Stimulated activated memory B cell treated with anti-CD40 and anti-IgM and Interleukin-4, amounts not matched to agents 10 μg/mL and 1 μg/mL and 100 μg/mL, for 72 hours (primary cell): ENCODE measurements at regions not wholly inside any gene's neighbourhood (a gene's known extent, or its start where the extent isn't known, plus 50 kb on each side); places are given as distances from the start of the nearest gene placed in this dataset.
A peak's percentile ranks its signal among the peaks of the same experiment; 100 is the strongest.

Source experiments
- ATAC-seq: fragments of 150-1000 bp; cut with Tn5 transposase; 2 replicates; pipeline ENCODE4 v1.10.0; 2021
- H3K27ac Mint-ChIP-seq: one replicate; pipeline ENCODE4 v1.8.0; 2022; ENCODE audit warnings: mild to moderate bottlenecking, mixed read lengths
- H3K27me3 Mint-ChIP-seq: one replicate; pipeline ENCODE4 v1.8.0; 2022; ENCODE audit warnings: mixed read lengths
- H3K36me3 Mint-ChIP-seq: one replicate; pipeline ENCODE4 v1.8.0; 2022; ENCODE audit warnings: mixed read lengths
- H3K4me1 Mint-ChIP-seq: one replicate; pipeline ENCODE4 v1.8.0; 2022; ENCODE audit warnings: mixed read lengths
- H3K4me3 Mint-ChIP-seq: one replicate; pipeline ENCODE4 v1.8.0; 2022; ENCODE audit warnings: mild to moderate bottlenecking, moderate library complexity, mixed read lengths
- H3K9me3 Mint-ChIP-seq: one replicate; pipeline ENCODE4 v1.8.0; 2022; ENCODE audit warnings: mixed read lengths

DNA sequence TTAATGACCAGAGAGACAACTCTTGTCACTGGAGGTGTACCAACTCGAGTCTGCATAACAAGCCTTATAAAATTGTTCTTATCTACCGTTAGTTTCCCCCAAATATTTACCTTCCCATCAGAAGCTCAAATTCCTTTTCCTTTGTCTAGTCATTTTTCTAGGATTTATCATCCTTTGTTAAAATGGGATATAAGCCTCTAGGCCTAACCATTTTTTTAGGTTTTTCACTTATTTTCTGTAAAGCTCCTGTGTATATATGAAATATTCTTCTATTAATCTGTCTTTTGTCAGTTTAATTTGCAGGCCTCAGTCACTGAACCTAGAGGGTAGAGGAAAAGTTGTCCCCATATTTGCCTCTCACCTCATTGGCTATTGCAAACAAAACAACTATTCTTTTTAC is 99.6 kb upstream of the TNFAIP3 start:
- no peak for ATAC-seq
- Mint-ChIP-seq H3K4me3 (no peak overlapping the region), H3K9me3 (peaks cover 3% of the 10 kb centered on the region)

GRCh38 chr6:137767911-137768690 is 99.0 kb upstream of the TNFAIP3 start:
- H3K9me3 Mint-ChIP-seq = peaks cover 3% of the 10 kb centered on the region

More for the DNA sequence above, 99.6 kb upstream of the TNFAIP3 start:
- H3K27ac Mint-ChIP-seq = peak overlapping the region; percentile 72
- no peaks in the 10 kb centered on the region for H3K36me3 Mint-ChIP-seq
- peaks cover 16% of the 10 kb centered on the region for H3K4me1 Mint-ChIP-seq
- no peaks in the 10 kb centered on the region for H3K27me3 Mint-ChIP-seq

GRCh38 chr6:137768935-137769334 is 98.1 kb upstream of the TNFAIP3 start:
- ATAC-seq = no peak
- H3K27me3 Mint-ChIP-seq = no peaks in the 10 kb centered on the region
- H3K4me1 Mint-ChIP-seq = peaks cover 16% of the 10 kb centered on the region
- no peak overlapping the region for H3K27ac Mint-ChIP-seq
- no peak overlapping the region for H3K4me3 Mint-ChIP-seq
- H3K9me3 Mint-ChIP-seq = peaks cover 3% of the 10 kb centered on the region
- H3K36me3 Mint-ChIP-seq = no peaks in the 10 kb centered on the region

More at GRCh38 chr6:137767911-137768690, 99.0 kb upstream of the TNFAIP3 start:
- Mint-ChIP-seq H3K27ac (peak overlapping the region; percentile 72), H3K27me3 (no peaks in the 10 kb centered on the region), H3K4me1 (peaks cover 16% of the 10 kb centered on the region), H3K36me3 (no peaks in the 10 kb centered on the region), H3K4me3 (peak overlapping the region; percentile 44)
- peak; percentile 82 for ATAC-seq

DNA sequence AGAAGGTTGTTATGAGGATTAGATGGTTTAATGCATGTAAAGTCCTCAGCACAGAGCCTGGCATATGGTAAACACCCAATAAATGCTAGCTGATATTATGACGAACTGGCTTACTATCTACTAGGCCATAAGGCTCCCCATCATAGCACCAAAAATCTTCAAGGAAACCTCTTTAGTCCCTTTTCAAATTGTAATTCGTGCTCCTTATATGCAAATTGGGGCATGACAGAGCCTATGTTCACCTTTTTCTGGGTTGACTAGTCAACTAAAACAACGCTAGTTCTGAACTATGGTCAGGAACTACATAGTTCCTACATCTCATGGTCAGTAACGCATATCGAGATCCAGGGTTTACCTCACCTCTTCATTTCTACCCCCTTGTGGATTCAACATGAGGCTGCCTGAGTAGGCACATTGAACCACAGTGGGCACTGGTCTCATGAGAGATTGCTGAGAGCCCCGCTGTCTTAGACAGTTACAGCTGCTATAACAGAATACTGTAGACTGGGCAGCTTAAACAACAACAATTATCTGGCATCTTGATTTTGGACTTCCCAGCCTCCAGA is 97.2 kb upstream of the TNFAIP3 start:
- Mint-ChIP-seq H3K36me3 (no peaks in the 10 kb centered on the region), H3K4me1 (peaks cover 16% of the 10 kb centered on the region), H3K4me3 (no peak overlapping the region), H3K27me3 (no peaks in the 10 kb centered on the region), H3K9me3 (peaks cover 3% of the 10 kb centered on the region), H3K27ac (no peak overlapping the region)
- ATAC-seq = peak; percentile 76

DNA sequence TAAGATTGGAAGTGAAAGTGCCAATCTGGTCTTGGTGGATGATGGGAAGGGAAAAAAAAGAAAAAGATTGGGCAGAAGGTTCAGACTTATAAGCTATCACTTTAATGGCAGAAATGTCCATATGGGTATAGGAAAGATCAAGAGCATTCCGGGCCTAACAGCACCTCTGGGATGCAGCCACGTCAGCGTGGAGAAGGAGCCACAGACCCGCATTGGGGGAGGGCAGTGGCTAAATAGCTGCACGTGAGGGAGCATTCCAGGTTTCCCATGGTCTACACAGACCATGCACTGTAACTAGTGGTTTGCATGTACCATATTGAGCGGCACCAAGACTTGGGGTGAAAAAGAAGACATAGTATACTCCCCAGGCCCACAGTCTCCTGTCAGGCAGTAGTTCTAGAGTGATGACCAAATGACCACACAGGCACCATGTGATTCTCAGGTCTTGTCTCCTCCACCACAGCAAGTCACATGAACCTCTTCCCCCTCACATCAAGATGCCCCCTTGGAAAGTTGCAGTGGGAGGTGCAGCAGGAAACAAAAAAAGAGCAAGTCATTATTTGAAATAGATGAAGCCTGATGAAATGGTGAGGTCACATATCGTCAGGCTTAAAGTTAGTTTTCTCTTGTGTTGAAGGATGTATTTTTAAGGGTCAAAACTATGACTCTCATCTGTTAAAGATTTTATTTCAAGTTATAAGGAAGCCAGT is 94.4 kb upstream of the TNFAIP3 start:
- Mint-ChIP-seq H3K27me3 (no peaks in the 10 kb centered on the region), H3K9me3 (peaks cover 3% of the 10 kb centered on the region), H3K4me1 (peaks cover 14% of the 10 kb centered on the region), H3K36me3 (no peaks in the 10 kb centered on the region), H3K27ac (no peak overlapping the region), H3K4me3 (no peak overlapping the region)
- ATAC-seq = no peak

DNA sequence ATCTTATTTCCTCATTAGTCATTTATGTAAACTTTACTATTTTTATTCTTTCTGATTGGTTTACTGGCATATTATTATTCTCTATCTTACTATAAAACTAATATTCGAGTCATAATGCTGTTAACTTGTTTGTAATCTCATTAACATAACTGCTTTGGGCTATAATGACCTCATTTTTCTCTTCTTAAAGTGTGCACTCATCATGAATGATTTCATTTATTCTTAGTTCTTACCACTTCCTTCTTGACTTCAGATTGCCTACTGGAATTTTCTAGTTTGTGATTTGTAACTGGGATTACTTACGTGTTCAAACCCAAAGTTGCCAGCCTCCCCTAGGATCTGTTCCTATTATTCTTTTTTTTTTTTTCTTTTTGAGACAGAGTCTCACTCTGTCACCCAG is 91.8 kb upstream of the TNFAIP3 start:
- Mint-ChIP-seq H3K27me3 (no peaks in the 10 kb centered on the region), H3K27ac (no peak overlapping the region), H3K9me3 (peaks cover 3% of the 10 kb centered on the region), H3K4me1 (no peaks in the 10 kb centered on the region), H3K4me3 (no peak overlapping the region), H3K36me3 (no peaks in the 10 kb centered on the region)
- ATAC-seq = no peak

DNA sequence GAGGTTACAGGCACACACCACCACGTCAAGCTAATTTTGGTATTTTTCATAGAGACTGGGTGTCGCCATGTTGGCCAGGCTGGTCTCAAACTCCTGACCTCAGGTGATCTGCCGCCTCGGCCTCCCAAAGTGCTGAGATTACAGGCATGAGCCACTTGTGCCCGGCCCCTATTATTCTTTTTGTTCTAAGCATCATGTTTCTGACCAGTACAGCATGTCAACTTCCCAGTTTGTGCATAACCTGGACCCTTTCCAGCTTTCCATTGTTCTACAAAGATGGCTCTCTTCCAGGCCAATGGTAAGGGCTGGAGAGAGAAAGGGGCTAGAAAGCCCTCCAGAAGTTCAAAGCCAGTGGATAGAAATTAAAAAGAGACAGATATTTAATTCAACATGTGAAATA is 91.3 kb upstream of the TNFAIP3 start:
- H3K27ac Mint-ChIP-seq = no peak overlapping the region
- H3K27me3 Mint-ChIP-seq = no peaks in the 10 kb centered on the region
- ATAC-seq = no peak
- H3K4me1 Mint-ChIP-seq = no peaks in the 10 kb centered on the region
- no peaks in the 10 kb centered on the region for H3K36me3 Mint-ChIP-seq
- peaks cover 3% of the 10 kb centered on the region for H3K9me3 Mint-ChIP-seq
- H3K4me3 Mint-ChIP-seq = no peak overlapping the region

DNA sequence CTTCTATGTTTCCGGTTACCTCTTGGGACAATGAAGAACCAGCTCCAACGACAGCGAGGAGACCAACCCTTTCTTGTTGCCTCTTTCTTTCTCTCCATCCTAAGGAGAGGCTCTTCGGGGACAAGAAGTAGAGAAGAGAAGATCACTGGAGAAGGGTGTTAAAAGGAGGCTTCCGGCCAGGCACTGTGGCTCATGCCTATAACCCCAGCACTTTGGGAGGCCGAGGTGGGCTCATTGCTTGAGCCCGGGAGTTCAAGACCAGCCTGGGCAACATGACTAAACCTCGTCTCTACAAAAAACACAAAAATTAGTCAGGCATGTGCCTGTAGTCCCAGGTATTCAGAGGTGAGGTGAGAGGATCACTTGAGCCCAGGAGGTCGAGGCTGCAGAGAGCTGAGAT is 90.8 kb upstream of the TNFAIP3 start:
- Mint-ChIP-seq H3K36me3 (no peaks in the 10 kb centered on the region), H3K27me3 (no peaks in the 10 kb centered on the region), H3K9me3 (peaks cover 3% of the 10 kb centered on the region), H3K4me3 (no peak overlapping the region), H3K27ac (no peak overlapping the region), H3K4me1 (peaks cover under 1% of the 10 kb centered on the region)
- ATAC-seq = no peak

DNA sequence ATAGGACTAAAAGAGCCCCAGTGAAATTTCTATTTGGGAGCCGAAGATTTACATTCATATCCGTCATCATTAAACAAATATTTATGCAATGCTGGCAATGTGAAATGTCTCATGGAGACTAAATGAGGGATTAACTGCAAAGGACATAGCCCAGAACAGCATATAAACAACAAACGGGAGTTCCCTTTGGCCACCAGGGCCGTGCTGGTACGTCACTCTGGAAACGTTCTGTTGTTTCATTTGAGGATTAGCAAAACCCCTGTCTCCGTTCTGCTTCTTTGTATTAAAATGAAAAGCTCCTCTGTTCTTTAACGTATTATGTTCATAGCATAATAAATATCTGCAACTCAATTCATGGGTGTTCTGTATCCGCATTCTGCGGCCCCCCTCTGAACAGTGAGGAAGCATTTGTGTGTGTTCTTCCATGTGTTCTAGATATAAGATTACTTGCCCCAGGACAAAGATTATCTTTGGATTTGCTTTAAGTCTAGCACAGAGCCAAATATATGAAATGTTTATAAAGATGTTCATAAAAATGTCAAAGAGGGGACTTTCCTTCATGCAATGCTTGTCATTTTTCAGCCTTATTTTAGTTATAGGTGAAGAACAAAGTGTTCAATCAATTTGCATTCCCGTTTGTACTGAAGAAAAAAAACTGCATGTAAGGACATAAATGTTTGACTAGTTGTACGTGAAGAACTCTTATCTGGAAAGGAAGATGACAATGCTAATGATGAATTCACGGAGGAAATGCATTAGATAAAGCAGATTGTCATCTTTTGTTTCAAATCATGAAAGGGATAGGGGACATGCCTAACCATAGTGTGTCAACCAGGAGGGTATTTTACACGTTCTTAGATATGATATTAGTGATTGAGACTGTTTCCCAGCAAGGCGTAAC is 90.0 kb upstream of the TNFAIP3 start:
- no peaks in the 10 kb centered on the region for H3K27me3 Mint-ChIP-seq
- no peak for ATAC-seq
- peaks cover 8% of the 10 kb centered on the region for H3K4me1 Mint-ChIP-seq
- no peak overlapping the region for H3K27ac Mint-ChIP-seq
- peaks cover 3% of the 10 kb centered on the region for H3K9me3 Mint-ChIP-seq
- H3K36me3 Mint-ChIP-seq = no peaks in the 10 kb centered on the region
- no peak overlapping the region for H3K4me3 Mint-ChIP-seq

DNA sequence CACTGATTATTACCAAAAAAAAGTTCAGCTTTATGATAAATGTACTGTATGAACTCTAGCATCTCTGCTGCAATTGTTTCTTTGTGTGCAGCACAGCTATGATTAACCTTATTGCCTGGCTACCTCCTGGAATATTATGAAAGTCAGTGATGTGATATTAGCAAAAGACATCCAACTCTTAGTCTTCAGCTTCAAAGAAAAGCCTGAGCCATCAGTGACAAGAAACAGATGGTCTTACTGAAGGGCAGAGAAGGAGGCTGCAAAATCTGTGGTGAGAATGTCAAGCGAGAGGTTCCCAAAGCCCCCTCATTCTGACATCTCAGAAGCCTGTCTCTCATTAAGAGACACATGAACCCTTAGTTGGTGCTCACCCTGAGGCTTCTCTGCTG is 89.4 kb upstream of the TNFAIP3 start:
- Mint-ChIP-seq H3K4me1 (peaks cover 8% of the 10 kb centered on the region), H3K27me3 (no peaks in the 10 kb centered on the region), H3K4me3 (no peak overlapping the region), H3K36me3 (no peaks in the 10 kb centered on the region), H3K27ac (no peak overlapping the region), H3K9me3 (no peaks in the 10 kb centered on the region)
- ATAC-seq = no peak

GRCh38 chr6:137779982-137780381 is 87.1 kb upstream of the TNFAIP3 start:
- no peak for ATAC-seq
- Mint-ChIP-seq H3K27ac (no peak overlapping the region), H3K4me3 (no peak overlapping the region)

GRCh38 chr6:137780447-137781034 is 86.5 kb upstream of the TNFAIP3 start:
- Mint-ChIP-seq H3K4me3 (no peak overlapping the region), H3K36me3 (no peaks in the 10 kb centered on the region), H3K27me3 (no peaks in the 10 kb centered on the region), H3K9me3 (no peaks in the 10 kb centered on the region), H3K27ac (no peak overlapping the region), H3K4me1 (peaks cover 8% of the 10 kb centered on the region)
- ATAC-seq = no peak

More at GRCh38 chr6:137779982-137780381, 87.1 kb upstream of the TNFAIP3 start:
- Mint-ChIP-seq H3K4me1 (peaks cover 8% of the 10 kb centered on the region), H3K36me3 (no peaks in the 10 kb centered on the region), H3K27me3 (no peaks in the 10 kb centered on the region), H3K9me3 (no peaks in the 10 kb centered on the region)

DNA sequence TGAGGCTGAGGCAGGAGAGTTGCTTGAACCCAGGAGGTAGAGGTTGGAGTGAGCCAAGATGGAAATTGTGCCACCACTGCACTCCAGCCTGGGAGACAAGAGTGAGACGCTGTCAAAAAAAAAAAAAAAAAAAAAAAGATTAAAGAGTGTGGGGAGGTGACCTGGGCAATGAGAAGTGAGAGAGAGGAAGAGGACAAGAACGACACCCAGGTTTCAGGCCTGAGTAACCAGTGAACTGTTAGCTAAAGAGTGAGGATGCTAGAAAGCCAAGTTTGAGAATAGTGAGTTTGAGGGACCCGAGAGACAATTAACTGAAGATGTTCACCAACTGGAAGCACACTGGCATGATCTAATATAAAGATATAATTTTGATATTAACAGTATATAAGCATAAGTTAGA is 85.4 kb upstream of the TNFAIP3 start:
- Mint-ChIP-seq H3K4me1 (peaks cover 8% of the 10 kb centered on the region), H3K9me3 (no peaks in the 10 kb centered on the region), H3K27me3 (no peaks in the 10 kb centered on the region), H3K27ac (peak overlapping the region; percentile 50), H3K36me3 (no peaks in the 10 kb centered on the region), H3K4me3 (no peak overlapping the region)
- no peak for ATAC-seq

GRCh38 chr6:137782166-137783039 is 84.7 kb upstream of the TNFAIP3 start:
- no peaks in the 10 kb centered on the region for H3K27me3 Mint-ChIP-seq
- H3K4me3 Mint-ChIP-seq = no peak overlapping the region
- peak overlapping the region; percentile 50 for H3K27ac Mint-ChIP-seq
- H3K36me3 Mint-ChIP-seq = no peaks in the 10 kb centered on the region
- H3K4me1 Mint-ChIP-seq = peaks cover 8% of the 10 kb centered on the region
- ATAC-seq = no peak
- no peaks in the 10 kb centered on the region for H3K9me3 Mint-ChIP-seq
